Right lobe of liver (tissue), 4 donors: ENCODE measurements at regions not wholly inside any gene's neighbourhood (a gene's known extent, or its start where the extent isn't known, plus 50 kb on each side); places are given as distances from the start of the nearest gene placed in this dataset.

Experiments used
- POLR2A ChIP-seq: fragments of 450-650 bp; IDR thresholded peaks from one replicate; pipeline ENCODE4 v1.6.1; 2017; ENCODE audit warnings: antibody characterized with exemption, mild to moderate bottlenecking
- TF ChIP-seq, protein P1 (sequence below), 4 donors: fragments of 200-600 bp in 3 of 4; fragments of 450-650 bp in 1 of 4; IDR thresholded peaks; one replicate each; pipeline versions ENCODE4 v1.5.1 to v1.8.0; 2016 to 2022; ENCODE audit warnings: antibody characterized with exemption in 4 of 4, mild to moderate bottlenecking in 2 of 4
- donor health status: DM: no; HTN: no; CAD: no.
- donor health status: DM: no; HTN: no; CAD: no.
- donor health status: DM: no; HTN: yes; CAD: no.

DNA sequence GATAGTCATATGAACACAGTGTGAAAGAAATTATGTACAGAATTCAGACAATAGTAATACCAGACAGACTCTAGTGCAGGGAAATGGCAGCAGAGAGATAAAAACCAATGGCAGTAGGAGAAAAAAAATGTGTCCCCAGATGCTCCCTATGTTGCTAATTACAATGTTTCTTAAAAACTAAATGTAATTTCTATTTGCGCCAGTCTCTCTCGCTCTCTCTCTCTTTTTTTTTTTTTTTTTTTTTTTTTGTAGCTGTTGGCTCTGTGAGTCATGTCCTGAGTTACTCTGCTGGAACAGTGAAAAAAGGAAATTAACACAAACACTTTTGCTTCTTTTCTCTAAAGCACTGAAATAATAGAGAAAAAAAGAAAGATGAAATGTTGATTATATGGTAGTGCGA lies 871.9 kb downstream of the GBE1 start:
- TF ChIP-seq, protein P1, sequence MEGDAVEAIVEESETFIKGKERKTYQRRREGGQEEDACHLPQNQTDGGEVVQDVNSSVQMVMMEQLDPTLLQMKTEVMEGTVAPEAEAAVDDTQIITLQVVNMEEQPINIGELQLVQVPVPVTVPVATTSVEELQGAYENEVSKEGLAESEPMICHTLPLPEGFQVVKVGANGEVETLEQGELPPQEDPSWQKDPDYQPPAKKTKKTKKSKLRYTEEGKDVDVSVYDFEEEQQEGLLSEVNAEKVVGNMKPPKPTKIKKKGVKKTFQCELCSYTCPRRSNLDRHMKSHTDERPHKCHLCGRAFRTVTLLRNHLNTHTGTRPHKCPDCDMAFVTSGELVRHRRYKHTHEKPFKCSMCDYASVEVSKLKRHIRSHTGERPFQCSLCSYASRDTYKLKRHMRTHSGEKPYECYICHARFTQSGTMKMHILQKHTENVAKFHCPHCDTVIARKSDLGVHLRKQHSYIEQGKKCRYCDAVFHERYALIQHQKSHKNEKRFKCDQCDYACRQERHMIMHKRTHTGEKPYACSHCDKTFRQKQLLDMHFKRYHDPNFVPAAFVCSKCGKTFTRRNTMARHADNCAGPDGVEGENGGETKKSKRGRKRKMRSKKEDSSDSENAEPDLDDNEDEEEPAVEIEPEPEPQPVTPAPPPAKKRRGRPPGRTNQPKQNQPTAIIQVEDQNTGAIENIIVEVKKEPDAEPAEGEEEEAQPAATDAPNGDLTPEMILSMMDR (IDR thresholded peaks at IDR 0.05) = no peak
- TF ChIP-seq POLR2A = no peak
